AG10803 (cell line): ENCODE measurements at regions not wholly inside any gene's neighbourhood (a gene's known extent, or its start where the extent isn't known, plus 50 kb on each side); places are given as distances from the start of the nearest gene placed in this dataset.

Experiments
- DNase-seq: peaks from one replicate; pipeline ENCODE4 v3.0.0; 2010; ENCODE audit warnings: low read depth
- H3K4me3 ChIP-seq: 2 replicates; pipeline ENCODE4 v1.5.1; 2011; ENCODE audit warnings: mild to moderate bottlenecking, low read length, control low read depth
- TF ChIP-seq, protein P1 (sequence below): conservative IDR thresholded peaks from 2 replicates; pipeline ENCODE4 v1.5.1; 2011; ENCODE audit warnings: mild to moderate bottlenecking, low read length, control low read depth, inconsistent platforms

DNA sequence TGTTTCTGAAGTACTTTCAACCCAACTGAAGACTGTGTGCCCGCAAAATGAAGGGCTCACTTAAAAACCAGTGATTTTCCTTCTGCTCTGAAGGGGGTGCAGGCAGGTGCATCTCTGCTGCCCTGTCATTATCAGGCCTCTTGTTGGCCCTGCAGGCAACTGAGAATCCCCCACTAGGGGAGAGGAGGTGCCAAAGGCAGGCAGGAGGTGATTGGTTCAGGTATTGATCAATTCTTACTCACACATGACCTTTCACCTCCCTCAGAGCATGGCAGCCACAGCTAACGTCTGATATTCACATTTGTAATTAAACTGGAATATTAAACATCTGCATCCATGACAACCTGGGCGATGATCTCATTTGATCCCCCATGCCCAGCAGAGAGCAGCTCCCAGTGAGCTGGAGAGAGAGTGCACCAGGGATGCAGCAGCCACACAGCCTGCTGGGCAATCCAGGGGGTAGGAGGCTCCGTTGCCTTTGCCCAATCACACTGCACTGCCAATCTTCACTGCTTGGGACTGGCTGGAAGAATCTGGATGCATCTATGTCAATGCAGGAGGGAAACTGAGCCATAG, 267.9 kb upstream of the TSHZ3 start:
- TF ChIP-seq, protein P1, sequence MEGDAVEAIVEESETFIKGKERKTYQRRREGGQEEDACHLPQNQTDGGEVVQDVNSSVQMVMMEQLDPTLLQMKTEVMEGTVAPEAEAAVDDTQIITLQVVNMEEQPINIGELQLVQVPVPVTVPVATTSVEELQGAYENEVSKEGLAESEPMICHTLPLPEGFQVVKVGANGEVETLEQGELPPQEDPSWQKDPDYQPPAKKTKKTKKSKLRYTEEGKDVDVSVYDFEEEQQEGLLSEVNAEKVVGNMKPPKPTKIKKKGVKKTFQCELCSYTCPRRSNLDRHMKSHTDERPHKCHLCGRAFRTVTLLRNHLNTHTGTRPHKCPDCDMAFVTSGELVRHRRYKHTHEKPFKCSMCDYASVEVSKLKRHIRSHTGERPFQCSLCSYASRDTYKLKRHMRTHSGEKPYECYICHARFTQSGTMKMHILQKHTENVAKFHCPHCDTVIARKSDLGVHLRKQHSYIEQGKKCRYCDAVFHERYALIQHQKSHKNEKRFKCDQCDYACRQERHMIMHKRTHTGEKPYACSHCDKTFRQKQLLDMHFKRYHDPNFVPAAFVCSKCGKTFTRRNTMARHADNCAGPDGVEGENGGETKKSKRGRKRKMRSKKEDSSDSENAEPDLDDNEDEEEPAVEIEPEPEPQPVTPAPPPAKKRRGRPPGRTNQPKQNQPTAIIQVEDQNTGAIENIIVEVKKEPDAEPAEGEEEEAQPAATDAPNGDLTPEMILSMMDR = no peak
- no peak overlapping the region for H3K4me3 ChIP-seq
- no peak for DNase-seq

DNA sequence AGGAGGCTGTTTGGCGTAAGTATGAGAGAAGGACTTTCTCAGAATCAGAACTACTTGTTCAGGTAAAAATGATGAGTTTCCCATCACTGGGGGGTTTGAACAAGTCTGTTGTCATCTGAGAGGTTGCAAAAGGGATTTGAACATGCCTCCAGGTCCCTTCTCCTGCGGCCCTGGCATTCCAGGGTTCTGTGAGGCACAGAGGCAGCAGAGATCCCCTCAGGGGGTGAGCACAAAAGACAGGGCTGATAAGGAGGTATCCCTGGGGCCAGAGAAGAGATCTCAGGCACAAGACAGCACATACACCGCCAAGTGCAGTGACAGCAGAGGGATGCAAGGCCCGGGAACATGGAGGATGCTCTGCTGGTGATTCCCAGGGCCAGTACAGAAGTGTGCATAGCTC, 275.8 kb upstream of the TSHZ3 start:
- H3K4me3 ChIP-seq = no peak overlapping the region
- TF ChIP-seq, protein P1 = no peak
- no peak for DNase-seq

DNA sequence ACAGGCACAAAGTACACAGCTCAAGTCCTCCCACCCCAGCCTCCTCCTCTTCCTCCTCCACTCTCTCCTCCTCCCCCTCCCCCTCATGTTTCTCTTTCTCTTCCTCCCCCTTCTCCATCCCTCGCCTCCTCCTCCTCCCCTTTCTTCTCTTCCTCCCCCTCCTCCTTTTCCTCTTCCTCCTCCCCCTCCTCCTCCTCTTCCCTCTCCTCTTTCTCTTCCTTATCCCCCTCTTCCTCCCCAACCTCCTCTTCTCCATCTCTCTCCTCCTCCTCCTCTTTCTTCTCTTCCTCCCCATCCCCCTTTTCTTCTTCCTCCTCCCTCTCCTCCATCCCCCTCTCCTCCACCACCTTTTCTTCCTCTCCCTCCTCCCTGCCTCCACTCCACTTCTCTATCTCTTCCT, 276.3 kb upstream of the TSHZ3 start:
- no peak for DNase-seq
- H3K4me3 ChIP-seq = no peak overlapping the region
- TF ChIP-seq, protein P1 = no peak

DNA sequence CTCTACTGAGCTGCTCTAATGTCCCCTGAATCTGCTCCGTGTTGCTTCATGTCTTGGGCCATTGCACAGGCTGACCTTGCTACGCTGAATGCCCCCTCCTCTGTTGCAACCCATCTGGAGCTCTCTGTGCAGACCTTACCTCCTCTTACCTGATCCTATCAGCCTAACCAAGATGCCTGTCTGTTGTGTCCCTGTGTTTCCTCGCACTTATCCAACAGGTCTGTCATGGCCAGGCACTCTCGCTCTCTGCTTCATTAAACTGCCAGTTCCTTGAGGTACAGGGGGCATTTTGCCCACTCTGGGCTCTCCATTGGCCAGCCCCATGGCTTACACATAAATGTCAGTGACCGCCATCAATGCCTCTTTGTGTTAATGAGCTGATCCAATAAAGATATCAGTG, 277.7 kb upstream of the TSHZ3 start:
- DNase-seq = no peak
- H3K4me3 ChIP-seq = no peak overlapping the region
- TF ChIP-seq, protein P1 = no peak

DNA sequence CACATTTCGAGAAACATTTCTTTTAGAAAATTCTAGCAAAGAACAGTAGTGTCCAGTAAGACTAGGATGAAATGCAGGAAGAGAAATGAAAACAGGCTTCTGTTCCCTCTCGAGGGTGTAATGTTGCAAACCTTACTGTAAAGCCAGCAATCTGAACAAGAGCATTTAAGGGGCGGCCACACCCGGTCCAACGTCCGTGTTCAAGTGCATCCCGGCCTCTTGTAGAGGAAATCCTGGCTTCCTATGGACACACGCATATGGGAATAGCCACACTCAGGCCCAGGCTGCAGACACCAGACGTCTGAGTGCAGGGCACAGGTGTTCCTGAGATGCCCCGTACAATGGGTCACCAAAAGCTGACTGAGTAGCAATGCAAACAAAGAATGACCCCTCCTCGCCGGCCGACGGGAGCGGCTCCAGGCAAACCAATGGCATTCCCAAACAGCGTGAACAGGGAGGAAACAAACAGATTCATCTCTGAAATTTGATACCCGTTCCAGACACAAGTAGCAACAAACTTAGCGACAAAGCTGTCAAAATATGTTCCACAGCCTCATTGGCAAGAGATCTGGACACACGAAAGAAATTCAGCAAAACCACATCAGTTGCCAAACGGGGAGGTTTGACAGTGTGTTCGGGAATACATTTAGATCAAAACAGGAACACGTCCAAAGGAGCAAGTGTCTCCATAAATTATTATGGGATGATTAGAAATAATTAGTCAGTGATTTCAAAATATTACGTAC, 278.6 kb upstream of the TSHZ3 start:
- no peak for DNase-seq
- TF ChIP-seq, protein P1 = no peak
- H3K4me3 ChIP-seq = no peak overlapping the region

DNA sequence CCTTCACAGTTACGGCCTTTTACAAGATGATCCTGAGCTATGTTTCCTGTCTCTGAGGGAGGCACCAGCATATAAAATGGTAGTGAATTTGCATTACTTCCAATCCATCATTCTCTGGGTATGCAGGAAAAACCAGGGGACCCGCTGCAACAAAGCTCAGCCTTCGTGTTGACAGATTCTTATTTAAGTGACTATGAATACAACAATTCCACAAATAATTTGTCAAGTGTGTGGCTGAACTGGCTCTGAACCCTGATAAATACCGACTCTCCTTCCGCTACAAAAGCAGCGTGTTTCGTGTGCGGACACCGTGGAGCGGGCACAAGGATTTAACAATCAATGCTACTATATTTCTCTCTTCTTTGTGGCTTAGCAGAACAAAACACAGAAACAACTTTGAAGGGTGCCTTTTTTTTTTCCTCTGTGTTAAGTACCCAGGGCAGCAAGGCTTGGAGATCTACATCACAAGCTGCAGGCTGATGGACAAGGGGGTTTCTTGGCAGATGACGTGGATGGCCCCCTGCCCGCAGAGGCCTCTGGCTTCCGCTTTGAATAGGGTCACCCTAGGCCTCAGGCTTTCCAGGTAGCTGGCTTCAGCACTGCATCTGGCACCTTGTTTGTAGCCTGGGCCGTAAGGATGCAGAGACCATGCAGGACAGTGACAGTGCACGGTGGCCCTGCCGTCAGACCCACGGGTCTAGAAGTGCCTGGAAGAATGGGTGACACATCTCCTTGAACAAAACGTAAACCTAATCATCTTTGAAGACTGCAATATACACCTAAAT, 280.5 kb upstream of the TSHZ3 start:
- TF ChIP-seq, protein P1 = no peak
- no peak for DNase-seq
- no peak overlapping the region for H3K4me3 ChIP-seq
